Testis (tissue), 2 donors: ENCODE measurements at regions not wholly inside any gene's neighbourhood (a gene's known extent, or its start where the extent isn't known, plus 50 kb on each side); places are given as distances from the start of the nearest gene placed in this dataset.

Source experiments
- POLR2A ChIP-seq: fragments of 450-650 bp; IDR thresholded peaks from one replicate; pipeline ENCODE4 v1.6.1; 2017; ENCODE audit warnings: antibody characterized with exemption, mild to moderate bottlenecking, moderate library complexity
- TF ChIP-seq, protein P1 (sequence below), 3 experiments: fragments of 450-650 bp in 2 of 3; fragments of 200-600 bp in 1 of 3; sonication (generic) in 1 of 3; IDR thresholded peaks; one replicate each; pipeline ENCODE4 v1.5.1; 2016 to 2019; ENCODE audit warnings: antibody characterized with exemption in 3 of 3, mild to moderate bottlenecking in 2 of 3, moderate library complexity in 1 of 3

- TF ChIP-seq POLR2A: no peak
- TF ChIP-seq, protein P1, sequence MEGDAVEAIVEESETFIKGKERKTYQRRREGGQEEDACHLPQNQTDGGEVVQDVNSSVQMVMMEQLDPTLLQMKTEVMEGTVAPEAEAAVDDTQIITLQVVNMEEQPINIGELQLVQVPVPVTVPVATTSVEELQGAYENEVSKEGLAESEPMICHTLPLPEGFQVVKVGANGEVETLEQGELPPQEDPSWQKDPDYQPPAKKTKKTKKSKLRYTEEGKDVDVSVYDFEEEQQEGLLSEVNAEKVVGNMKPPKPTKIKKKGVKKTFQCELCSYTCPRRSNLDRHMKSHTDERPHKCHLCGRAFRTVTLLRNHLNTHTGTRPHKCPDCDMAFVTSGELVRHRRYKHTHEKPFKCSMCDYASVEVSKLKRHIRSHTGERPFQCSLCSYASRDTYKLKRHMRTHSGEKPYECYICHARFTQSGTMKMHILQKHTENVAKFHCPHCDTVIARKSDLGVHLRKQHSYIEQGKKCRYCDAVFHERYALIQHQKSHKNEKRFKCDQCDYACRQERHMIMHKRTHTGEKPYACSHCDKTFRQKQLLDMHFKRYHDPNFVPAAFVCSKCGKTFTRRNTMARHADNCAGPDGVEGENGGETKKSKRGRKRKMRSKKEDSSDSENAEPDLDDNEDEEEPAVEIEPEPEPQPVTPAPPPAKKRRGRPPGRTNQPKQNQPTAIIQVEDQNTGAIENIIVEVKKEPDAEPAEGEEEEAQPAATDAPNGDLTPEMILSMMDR (IDR thresholded peaks at IDR 0.05): no peak
Measured at GRCh38 chr15:95784508-95784907, 546.0 kb upstream of the NR2F2 start.
